WERI-Rb-1 (cell line): ENCODE measurements at regions not wholly inside any gene's neighbourhood (a gene's known extent, or its start where the extent isn't known, plus 50 kb on each side); places are given as distances from the start of the nearest gene placed in this dataset.

Experiments used
- DNase-seq: peaks from one replicate; pipeline ENCODE4 v3.0.0-alpha.2; 2020
- H3K27ac ChIP-seq: fragments of 250-450 bp; sonication (Bioruptor Pico); 2 replicates; pipeline ENCODE4 v1.5.1; 2020; ENCODE audit warnings: mild to moderate bottlenecking, moderate library complexity
- H3K27me3 ChIP-seq: fragments of 250-450 bp; sonication (Bioruptor Pico); 2 replicates; pipeline ENCODE4 v1.5.1; 2021; ENCODE audit warnings: mild to moderate bottlenecking, low read depth, moderate library complexity; ENCODE audit not compliant: insufficient read depth, severe bottlenecking
- H3K36me3 ChIP-seq: fragments of 250-450 bp; sonication (Bioruptor Pico); 2 replicates; pipeline ENCODE4 v1.5.1; 2020; ENCODE audit warnings: mild to moderate bottlenecking, moderate library complexity
- H3K4me3 ChIP-seq: 2 replicates; pipeline ENCODE4 v1.5.1; 2011; ENCODE audit warnings: low read depth, mild to moderate bottlenecking, control low read depth, low read length
- H3K9me3 ChIP-seq: fragments of 250-450 bp; sonication (Bioruptor Pico); 2 replicates; pipeline ENCODE4 v1.5.1; 2021; ENCODE audit warnings: mild to moderate bottlenecking, moderate library complexity; ENCODE audit not compliant: severe bottlenecking
- TF ChIP-seq, protein P1 (sequence below): IDR thresholded peaks from 2 replicates; pipeline ENCODE4 v1.5.1; 2011; ENCODE audit warnings: low read depth, mild to moderate bottlenecking, control low read depth, inconsistent platforms, low read length

DNA sequence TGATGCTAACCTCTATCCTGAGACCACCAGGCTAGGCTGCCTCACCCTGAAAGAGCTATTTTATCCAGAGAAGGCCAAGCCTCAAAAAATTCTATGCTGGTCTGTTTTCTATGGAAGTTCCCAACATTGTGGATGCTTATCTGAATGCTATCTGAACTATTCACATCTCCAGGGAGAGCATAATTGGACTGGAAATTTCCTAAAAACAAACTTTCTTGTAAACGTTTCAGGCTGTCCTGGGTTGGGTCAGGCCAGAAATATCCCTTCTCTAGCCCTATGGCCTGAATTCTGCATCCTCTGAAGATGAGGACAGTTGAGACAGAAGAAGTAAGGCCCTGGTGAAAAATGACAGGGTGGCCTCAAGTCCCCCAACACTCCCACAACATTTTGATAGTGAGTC is 706.4 kb upstream of the NR2F2 start:
- DNase-seq = no peak
- H3K27me3 ChIP-seq = no peaks in the 10 kb centered on the region
- no peaks in the 10 kb centered on the region for H3K36me3 ChIP-seq
- no peak overlapping the region for H3K27ac ChIP-seq
- no peak overlapping the region for H3K4me3 ChIP-seq
- no peaks in the 10 kb centered on the region for H3K9me3 ChIP-seq
- TF ChIP-seq, protein P1, sequence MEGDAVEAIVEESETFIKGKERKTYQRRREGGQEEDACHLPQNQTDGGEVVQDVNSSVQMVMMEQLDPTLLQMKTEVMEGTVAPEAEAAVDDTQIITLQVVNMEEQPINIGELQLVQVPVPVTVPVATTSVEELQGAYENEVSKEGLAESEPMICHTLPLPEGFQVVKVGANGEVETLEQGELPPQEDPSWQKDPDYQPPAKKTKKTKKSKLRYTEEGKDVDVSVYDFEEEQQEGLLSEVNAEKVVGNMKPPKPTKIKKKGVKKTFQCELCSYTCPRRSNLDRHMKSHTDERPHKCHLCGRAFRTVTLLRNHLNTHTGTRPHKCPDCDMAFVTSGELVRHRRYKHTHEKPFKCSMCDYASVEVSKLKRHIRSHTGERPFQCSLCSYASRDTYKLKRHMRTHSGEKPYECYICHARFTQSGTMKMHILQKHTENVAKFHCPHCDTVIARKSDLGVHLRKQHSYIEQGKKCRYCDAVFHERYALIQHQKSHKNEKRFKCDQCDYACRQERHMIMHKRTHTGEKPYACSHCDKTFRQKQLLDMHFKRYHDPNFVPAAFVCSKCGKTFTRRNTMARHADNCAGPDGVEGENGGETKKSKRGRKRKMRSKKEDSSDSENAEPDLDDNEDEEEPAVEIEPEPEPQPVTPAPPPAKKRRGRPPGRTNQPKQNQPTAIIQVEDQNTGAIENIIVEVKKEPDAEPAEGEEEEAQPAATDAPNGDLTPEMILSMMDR = no peak

DNA sequence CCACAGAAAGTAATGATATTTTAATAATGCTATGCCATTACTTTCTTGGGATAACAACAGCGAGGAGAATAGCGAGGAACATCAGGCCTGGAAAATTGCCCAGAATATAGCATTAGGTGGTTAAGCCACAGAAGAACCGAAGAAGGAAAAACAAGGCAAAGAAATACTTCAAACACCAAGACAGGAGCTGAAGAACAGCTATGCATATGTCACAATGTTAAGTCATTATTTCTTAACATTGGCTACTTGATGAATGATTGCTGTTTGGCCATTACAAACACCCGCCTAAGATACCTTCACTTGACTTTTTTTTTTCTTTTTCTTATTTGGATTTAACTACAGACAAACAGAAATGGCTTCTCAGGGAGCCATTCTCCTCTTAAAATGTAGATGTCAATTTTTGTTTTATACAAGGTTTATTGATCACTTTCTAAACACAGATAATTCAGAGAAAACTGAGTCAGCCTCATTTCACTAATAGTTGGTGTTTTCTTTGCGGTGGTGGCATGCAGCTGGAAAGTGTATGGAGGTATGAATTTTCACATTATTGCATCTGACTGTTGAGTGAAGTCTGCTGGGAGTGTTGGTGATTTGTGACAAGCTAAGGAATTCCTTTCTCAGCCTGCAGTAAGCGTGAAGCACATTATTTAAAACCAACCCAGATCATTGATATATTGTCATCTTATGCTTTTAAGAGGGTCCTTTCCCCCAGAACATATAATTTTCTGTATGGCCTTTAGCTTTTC is 705.7 kb upstream of the NR2F2 start:
- H3K36me3 ChIP-seq = no peaks in the 10 kb centered on the region
- H3K27me3 ChIP-seq = no peaks in the 10 kb centered on the region
- TF ChIP-seq, protein P1 = no peak
- DNase-seq = no peak
- H3K9me3 ChIP-seq = no peaks in the 10 kb centered on the region
- no peak overlapping the region for H3K4me3 ChIP-seq
- no peak overlapping the region for H3K27ac ChIP-seq

DNA sequence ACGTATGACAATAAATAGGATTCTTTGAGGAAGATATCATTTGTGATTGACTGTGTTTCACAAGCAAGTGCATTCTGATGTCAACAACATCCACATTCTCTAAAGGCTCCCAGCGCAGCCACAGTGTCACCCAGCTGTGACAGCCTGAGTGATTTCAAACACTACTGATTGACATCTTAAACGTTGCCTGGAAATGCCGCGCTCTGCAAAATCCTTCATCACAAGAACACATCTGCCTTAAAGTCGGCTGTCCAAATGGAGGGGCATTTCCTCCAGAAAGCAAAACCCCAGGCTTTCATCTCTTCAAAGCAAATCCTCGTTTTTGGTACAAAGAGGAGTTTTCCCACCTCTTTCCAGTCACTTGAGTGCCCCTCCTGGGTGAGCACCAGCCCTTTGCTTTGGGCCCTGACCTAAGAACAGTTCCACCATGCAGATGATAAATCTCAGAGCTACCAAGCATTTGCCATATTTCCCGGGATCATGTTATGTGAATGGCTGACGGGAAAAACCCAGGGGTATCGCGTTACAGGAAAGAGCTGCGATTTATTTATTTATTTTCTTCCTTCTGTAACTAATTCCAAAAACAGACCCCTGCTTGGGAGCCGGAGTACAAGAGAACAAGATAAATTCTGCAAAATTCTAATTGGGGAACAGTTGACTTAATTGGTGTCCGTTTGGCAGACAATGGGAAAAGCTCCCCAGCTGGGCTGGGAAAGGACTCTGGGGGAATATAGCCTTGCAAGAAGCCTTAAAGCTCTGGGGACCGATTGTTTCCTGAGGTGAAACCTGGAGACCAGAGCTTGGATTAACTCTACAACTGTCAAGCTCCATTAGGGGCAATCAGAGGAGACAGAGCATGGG is 703.8 kb upstream of the NR2F2 start:
- Histone ChIP-seq H3K4me3 (peak overlapping the region; percentile 21), H3K27ac (no peak overlapping the region), H3K36me3 (no peaks in the 10 kb centered on the region), H3K27me3 (no peaks in the 10 kb centered on the region), H3K9me3 (no peaks in the 10 kb centered on the region)
- DNase-seq = peak; percentile 72
- TF ChIP-seq, protein P1 = no peak

DNA sequence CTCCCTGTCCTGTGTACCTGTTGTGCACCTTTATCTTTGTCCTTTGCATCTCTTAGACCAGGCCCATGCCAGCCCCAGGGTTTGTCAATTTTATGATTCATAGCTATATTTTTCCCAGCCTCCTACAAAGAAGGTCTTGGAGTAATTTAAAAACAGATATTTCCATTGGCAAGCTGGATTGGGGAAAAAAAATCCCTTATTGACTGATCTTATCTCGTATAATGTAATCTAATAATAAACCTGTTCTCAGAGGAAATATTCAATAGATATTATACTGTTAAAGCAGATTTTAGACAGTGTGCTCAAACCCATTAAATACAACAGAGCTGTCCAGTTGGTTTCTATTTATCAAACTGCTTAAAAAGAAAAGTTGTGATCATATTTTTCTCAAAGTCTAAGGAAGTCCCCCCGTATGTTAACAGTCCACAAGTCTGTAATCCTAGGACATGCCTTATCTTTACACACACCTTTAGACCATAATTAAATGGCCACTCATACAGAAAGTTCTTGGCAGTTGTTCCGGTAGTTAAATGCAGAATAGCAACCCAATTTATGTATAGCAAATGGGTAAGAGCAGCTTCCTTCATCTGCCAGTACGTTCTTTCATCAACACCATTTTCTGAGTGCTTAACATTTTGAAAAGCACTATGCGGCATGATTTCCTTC is 700.9 kb upstream of the NR2F2 start:
- Histone ChIP-seq H3K9me3 (no peaks in the 10 kb centered on the region), H3K27ac (no peak overlapping the region), H3K36me3 (no peaks in the 10 kb centered on the region), H3K27me3 (no peaks in the 10 kb centered on the region), H3K4me3 (no peak overlapping the region)
- TF ChIP-seq, protein P1 = no peak
- DNase-seq = no peak

DNA sequence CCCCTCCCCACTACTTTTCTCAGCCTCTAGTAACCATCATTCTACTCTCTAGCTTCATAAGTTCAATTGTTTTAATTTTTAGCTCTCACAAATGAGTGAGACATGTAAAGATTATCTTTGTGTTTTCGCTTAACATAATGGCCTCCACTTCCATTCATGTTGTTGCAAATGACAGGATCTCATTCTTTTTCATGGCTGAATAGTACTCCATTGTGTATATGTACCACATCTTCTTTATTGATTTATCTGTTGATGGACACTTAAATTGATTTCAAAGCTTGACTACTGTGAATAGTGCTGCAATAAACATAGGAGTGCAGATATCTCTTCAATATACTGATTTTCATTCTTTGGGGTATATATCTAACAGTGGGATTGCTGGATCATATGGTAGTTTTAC is 699.8 kb upstream of the NR2F2 start:
- Histone ChIP-seq H3K9me3 (no peaks in the 10 kb centered on the region), H3K27me3 (no peaks in the 10 kb centered on the region), H3K27ac (no peak overlapping the region), H3K4me3 (no peak overlapping the region), H3K36me3 (no peaks in the 10 kb centered on the region)
- DNase-seq = no peak
- TF ChIP-seq, protein P1 = no peak
